HG02571 (cell line): ENCODE measurements at regions not wholly inside any gene's neighbourhood (a gene's known extent, or its start where the extent isn't known, plus 50 kb on each side); places are given as distances from the start of the nearest gene placed in this dataset.
A peak's percentile ranks its signal among the peaks of the same experiment; 100 is the strongest.
"Not testable (repeated sequence)": the region's sequence is repeated elsewhere in the genome, so short reads cannot be mapped to it uniquely, and the experiment has no call there.

Experiments used
- ATAC-seq: cut with Tn5 transposase; IDR thresholded peaks from one replicate; pipeline ENCODE4 v1.9.1; 2021; ENCODE audit warnings: mild to moderate bottlenecking, moderate library complexity; ENCODE audit not compliant: unreplicated experiment

DNA sequence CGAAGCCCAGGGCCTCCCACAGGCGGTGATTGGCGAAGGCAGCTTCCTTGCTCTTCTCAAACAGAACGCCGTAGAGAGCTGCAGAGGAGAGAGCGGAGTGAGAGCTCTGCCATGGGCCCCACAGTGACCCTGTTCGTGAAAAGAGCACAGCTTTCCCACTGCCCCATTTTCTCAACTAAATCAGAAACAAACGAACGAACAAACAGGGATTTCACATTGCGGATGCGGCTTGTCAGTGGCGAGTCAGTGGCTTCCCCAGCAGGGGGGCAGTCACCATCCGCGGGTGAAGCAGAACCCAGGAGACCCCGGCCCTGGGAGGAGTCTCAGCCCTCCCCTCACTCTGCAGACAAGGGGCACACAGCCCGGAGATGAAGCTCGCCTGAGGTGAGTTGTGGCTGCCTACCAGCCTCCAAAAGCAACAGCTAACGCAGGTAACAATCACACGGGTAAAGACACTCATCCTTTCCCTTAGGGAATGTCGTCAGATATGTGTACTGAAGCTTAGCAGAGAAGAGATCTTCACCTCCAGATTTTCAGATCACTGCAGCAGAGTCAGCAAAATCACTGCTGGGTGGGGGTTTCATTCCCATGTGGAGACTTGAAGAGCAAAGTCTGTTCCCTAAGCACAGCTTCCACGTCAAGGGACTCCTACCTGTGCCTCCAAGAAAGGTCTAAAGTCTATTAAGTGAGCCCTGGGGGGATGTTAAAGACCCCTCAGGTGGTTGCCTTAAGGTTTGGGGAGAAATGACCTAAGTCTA lies 51.2 kb upstream of the GPR31 start:
- no peak for ATAC-seq

DNA sequence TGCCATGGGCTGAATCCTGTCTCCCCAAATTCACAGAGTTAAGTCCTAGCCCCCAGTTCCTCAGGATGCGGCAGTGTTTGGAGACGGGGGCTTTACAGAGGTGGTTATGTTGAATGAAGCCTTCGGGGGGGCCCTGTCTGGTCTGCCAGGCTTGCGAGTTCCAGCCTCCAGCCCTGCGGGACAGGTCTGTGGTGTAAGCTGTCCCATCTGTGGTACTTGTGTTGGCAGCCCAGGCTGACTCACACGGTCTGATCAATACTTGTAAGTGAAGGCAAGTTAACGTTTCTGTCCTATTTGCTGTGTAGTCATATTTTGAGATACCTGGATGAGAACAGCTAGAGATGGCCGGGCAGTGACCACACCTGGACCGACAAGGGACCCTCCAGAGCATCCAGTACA lies 51.8 kb upstream of the GPR31 start:
- ATAC-seq: no peak

DNA sequence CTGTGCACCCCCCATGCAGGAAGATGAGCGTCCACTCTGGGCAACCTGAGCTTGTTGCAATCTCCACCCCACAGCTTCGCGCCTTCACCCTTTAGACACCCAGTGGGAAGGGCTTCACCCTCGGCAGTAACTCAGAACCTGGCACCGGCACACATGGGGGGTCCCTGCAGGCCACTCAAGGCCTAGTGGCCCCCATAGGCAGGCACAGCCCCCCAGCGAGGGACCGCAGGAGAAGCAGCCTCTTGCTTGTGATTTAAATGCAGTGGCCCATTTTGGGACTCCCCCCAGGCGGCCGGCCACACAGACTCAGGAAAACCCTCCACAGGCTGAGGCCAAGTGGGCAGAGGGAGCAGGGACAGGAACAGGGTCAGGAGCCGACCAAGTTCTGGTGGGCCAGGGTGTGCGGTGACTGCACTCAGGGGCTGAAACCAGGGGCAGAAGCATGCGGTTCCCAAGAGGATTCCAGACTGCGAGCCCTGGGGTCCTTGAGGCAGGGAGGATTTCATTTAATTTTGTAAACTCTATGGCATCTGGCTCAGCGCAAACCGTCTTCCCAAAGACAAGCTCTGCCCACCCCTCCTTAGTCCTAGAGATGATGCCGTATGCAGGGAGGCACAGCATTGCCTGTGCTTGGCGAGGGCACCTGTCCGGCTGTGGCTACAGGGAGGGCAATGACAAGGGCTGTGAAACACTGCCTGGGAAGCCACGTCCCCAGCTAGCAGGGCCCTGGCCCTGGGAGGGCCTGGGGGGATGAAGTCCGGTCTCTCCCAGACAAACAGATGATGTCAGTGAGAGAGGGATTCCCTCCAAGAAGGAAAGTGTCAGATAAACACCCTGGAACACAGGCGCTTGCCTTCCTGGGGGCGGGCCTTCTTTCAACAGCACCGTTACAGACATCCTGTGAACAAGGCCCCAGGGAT lies 52.9 kb upstream of the GPR31 start:
- ATAC-seq: no peak

DNA sequence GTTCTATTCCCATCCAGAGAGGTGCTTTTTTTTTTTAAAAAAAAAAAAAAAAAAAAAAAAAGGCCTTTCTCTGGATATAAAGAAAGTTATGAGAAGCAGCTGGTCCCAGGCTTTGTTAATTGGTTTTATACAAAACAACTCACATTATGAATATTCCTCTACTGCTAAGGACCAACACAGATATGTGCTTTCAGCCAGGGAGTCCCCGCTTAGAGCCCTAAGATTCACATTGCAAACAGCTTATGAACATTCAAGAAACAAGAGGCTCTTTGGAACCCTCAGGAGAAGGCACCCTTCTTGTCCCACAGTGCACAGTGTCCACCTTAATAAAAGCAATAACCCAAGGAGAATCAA lies 53.5 kb upstream of the GPR31 start:
- ATAC-seq: no peak

DNA sequence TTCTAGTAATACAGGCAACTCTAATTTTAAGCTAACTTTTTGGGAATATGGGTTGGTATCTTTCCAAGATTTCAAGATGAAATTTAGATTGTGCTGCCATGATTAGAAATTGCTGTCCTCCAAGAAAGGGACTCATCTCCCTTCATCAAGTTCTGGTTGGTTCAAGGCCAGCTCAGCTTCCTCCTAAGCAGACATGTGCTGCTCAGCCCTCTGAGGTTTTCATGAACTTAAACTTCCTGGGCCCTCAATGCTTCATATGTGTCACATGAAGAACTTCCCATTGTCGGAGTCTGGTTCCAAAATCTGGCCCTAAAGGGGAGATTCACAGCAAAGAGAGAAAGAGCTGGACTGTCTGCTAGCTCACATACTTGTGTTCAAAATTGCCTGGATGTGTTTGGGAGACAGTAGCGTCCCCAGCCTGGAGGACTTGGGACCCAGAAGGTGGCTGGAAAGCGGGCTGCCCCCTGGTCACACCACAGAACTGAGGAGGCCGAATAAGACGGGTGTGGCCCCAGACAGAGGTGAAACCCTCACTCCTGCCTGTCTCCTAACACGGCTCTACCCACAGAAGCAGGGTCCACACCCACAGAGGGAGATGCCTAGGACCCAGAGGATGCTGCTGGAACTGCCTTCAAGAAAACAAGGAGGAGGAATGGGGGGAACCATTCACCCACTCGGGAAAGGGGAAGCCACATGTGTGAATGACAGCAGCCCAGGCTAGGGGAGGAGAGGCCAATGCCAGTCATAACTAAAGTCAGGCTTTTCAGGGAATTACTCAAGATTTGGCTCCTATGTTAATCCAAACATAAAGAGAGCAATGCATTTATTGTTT lies 54.3 kb upstream of the GPR31 start:
- ATAC-seq: peak; percentile 29

DNA sequence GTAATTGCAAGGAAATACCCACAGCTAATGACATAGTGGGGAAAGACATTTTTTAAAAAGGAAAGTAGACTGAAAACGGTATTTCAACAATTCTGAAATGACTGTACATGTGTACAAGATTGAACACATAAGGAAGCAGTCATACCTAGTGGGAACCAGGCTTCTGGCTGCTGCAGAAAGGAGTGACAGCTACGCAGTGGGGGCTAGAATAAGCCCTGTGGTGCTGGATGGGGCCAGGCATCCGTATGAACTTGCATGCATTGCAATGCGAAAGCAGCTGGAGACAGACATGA lies 54.9 kb upstream of the GPR31 start:
- ATAC-seq: peak; percentile 64

DNA sequence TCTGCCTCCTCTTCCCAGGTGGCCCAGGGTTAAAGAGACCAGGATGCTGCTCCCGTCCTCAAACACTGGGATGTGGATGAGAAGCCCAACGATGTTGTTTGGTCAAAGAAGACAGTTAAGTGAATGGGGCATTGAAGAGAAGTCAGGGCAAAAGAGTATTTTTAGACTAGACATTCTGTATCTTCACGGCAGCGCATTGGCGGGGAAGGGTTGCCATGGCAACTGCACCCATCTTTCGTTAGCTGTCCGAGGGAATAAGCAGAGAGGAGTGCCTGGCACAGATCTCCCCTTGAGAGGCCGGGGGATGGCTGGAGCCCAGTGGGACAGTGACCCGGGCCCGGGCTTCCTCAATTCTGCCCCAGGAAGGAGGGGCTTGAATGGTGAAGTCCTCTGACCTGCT lies 56.4 kb upstream of the GPR31 start:
- ATAC-seq: no peak

DNA sequence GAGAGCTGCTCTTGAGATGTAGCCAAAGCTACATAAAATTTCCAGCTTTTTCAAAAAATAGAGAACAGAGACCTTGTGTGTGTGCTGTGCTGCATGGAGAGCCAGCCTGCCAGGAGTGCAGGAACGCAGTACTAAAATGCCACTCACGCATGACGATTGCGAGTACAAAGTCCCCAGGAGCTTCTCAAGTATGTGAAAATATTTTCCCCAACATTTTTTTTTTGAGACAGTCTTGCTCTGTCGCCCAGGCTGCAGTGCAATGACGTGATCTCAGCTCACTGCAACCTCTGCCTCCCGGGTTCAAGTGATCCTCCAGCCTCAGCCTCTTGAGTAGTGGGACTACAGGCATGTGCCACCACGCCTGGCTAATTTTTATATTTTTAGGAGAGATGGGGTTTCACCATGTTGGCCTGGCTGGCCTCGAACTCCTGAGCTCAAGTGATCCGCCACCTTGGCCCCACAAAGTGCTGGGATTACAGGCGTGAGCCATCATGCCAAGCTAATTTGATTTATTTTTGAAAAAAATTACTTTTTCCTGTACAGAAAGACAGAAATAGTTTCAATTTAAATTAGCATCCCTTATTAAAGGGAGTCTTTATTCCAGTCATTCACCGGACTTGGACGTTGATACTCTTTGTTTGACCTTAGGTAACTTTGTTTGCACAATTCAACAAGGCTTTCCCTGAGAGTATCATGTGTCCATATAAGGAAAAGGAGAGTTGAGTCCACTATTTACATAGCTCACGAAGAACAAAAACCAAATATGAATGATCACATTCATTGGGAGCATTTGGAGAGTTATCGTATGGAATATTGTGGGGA lies 57.9 kb upstream of the GPR31 start:
- ATAC-seq: not testable (repeated sequence)

DNA sequence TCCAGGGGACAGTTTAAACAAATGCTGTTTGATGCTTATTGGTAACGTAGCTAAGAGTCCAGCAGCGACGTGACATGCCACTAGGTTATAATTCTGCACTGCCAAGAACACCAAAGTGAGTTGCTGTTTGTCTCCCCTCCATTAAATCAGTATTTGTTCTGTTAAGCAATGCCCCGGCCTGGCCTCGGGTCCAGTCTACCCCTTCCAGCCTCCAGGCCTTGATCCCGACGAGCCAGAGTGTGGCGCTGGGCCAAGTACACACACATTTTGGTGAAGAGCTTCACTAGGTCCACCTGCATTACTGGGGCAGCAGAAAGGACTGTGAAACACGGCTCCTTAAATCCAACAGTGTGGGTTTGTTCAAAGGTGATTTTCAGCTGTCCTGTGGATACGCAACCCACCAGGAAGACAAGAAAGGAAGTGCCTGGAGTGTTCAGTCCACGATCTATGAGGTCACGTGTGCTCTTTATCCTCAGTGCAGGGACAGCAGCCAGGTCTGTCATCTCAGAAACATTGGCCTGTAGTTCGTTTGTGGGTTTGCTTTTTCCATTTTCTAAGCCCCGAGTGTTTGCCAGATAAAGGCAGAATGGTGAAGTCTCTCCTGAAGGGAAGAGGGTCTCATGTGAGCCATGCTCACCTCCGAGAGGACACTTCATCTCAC lies 58.7 kb upstream of the GPR31 start:
- not testable (repeated sequence) for ATAC-seq

DNA sequence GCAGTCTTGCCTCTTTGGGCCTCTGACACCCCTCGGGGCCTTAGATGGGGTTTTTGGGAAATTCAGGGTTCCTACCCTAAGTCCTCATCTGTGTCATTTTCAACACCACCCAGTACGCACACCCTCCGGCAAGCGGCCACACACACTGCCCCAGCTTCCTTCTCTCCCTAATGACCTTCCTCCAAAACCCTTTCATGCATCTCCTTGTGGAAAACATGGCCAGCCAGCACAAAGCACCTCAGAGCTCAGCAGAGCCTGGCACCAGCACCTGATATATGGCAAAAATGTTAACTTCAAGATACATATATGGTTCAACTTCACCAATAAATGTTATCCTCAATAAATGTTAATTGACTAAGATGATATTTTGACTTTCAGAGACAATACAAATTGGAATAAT lies 59.3 kb upstream of the GPR31 start:
- not testable (repeated sequence) for ATAC-seq

DNA sequence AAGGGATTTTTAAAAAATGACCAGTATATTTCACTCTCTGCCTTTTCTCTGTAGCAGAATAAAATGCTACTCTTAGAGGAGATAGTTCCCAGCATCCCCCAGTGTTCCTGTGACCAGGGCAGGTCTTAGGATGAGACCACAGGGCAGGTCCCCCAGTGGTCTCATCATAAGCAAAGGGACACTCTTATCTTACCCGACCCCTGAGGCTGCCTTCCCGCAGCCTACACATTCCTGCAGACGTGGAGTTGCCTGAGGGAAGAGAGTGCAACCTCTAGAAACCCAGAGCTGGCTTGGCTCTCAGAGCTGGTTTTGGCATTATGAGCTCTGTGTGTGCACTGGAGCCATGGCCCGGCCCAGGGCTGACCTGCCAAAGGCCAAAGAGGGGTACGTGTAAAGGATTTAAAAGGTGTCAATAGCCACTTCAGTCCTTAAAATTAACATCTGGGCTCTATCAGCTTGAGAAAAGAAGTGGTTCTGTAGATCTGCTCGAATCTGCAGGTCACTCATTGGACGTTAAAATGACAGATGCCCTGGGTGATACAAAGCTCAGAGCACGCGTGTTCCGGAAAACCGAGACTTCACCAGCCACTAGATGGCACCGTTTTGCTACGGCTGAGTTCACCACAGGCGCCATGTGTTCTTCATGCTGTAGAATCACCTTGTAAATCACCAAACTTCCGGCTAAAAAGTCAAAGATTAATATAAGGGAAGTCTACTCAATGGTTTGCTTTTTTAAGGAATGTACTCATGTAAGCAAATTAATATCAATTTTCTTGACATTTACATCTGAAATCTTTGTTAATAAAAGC lies 60.4 kb upstream of the GPR31 start:
- ATAC-seq: peak; percentile 72

DNA sequence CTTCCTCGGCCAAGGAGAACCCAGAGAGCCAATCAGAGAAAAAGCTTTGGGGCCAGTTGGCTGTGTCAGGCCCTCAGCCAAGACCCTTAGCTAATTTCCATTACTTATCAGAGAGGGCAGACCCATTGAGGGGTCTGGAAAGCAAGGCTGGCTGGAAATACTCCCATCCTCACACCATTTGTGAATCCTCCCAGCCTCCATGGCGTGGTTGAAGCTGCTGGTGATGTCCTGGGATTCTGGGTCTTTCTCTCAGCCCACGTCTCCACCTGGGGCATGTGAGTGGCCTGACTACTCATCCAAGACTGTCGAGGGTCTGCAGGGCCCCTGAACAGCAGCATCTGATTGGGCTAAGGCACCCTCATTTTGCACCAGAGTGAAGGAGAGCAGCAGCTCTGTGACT lies 61.3 kb upstream of the GPR31 start:
- not testable (repeated sequence) for ATAC-seq

DNA sequence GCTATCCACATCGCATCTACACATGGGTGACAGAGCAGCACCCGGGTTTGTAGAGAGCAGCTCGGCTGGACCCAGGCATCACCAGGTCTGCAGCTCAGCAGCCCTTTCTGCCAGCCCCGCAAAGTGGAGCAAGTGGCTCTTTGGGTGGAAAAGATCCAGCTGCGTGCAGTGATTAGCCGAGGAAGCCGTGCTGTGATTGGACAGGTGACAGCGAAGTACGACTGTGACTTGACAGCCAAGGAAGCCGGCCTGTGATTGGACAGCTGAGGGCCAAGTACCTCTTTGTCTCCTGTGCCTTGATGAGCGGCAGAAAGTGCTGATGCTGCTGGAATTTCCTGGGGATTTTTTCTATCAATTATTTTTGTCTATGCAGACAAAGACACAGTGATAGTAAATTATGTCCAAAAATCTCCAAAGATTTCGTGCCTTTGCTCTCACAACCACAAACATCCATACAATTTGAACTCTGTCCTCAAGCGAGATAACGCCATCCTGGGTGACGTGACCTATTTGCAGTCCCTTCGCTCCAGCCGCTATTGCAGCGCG lies 62.3 kb upstream of the GPR31 start:
- no peak for ATAC-seq

DNA sequence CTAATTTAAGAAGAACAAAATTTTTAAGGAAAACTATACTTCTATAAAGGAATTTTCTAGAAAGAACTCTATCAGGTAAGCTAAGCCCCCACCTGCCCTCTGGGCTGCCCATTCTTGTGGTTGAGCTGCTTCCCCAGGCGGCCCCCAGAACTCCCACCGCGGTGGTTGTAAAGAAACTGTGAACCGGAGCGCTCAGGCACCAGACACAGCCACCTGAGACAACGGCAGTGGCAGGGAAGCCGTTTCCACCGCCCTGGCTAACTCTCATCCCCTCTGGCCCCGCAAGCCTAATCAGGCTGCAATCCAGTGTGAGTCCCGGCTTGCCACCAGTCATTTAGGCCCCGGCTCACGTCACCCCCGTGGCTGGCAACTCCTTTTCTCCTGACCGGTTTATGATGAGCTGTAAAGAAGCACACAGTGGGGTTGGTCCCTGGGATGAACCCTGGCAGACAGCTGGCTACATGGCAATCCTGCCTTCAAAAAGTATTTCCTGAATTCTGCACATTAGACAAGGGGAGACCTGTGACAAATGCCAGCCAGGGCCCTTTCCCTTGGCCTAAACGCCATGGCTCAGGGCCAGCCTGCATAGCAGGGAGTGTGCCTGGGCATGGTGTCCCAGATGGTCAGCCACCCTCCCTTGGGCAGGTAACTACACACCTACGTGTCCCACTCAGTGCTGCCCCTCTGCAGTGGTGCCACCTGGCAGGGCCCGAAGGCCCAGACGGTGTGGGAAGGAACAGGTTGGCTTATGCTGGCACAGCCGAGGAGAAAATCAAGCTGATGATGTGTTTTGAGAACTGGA lies 63.8 kb upstream of the GPR31 start:
- ATAC-seq: no peak

DNA sequence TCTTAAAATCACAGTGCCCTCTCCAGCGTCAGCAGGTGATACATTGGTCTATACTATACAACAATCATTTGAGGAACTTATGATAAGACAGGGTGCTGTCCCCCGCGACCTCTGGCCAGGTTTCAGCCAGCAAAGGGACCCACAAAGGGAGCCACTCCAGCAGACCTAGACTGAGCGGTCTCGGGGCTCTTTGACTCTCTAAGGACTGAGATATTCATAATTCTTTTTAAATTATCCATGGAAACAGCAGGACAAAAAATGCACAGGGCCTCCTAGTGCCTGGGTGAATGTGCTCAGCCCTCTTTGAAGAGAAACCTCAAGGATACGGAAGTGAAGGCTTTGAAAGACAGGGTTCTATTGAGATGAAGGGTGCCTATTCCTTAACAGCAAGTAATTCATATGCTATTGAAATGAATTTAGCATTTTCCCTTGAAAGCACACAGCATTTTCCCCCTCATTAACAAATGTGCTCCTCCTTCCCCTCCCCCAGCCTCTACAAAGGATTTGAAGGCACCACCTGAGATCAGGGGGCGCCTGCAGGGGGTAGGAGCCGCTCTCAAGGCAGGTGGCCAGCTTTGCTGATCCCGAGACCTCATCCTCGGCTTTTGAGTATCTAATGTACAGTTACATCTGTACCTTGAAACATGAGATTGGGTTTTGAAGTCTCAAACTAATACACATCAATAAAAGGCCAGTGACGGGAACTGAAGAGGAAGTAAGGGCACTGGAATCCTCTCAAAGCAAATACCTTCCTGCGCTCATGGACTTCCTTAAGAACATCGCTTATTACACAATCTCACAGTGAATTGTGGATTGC lies 65.3 kb upstream of the UNC93A start:
- not testable (repeated sequence) for ATAC-seq

DNA sequence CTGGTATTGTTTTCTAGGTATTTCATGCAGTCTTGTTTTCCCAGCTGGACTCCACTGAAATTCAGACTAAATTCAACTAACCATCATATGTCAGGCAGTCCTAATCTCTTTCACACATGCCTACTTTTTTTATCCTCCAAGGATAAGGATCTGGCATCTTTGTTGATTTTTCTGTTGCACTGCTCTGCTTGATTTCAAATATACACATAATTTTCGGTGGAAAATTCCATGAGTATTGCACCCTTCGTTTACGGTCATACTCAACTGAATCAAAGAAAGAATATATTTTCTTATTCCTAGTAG lies 64.8 kb upstream of the UNC93A start:
- ATAC-seq: no peak

DNA sequence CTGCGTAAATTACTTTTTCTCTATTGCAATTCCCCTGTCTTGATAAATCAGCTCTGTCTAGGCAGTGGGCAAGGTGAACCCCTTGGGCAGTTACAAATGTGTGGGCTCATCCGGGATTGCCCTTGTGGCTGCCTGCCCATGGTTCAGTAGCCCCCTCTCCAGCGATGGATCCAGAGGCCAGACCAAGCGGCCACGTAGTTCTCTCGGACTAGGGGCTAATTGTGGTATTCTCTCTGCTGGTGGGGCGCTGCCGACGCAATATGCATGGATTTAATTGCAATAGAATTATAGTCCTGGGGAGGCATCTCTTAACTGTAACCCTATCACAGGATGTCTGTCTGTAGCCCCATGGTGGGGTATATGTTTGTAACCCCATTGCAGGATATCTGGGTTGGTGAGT lies 64.3 kb upstream of the UNC93A start:
- no peak for ATAC-seq

DNA sequence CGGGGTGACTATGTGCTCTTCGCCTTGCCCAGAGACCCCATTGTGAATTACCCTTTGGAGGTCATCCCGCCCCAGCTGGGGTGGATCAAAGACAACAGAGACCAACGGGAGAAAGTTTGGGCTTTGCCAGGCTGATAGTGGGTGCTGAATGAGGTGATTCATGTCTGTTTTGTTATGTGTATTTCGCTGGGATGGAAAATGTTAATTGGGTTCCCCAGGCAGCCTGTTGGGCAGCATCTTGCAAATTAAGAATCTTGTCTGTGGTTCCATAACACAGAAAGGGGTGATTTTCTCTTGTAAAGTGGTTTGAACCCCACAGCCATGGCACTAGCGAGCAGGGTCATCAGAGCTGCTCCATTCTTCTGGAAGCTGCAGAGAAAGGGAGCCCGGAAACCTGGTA lies 63.1 kb upstream of the UNC93A start:
- ATAC-seq: no peak
